GM12878 (cell line): ENCODE measurements at regions not wholly inside any gene's neighbourhood (a gene's known extent, or its start where the extent isn't known, plus 50 kb on each side); places are given as distances from the start of the nearest gene placed in this dataset.

Experiments used
- ATAC-seq: fragments of 200-7000 bp; cut with Tn5 transposase; 3 replicates; pipeline ENCODE4 v1.9.1; 2020; ENCODE audit warnings: mild to moderate bottlenecking, moderate library complexity
- BruUV-seq: library from RNA; stranded (reverse); fragments of 400-500 nt; replicated peaks from 2 replicates; lab custom pipeline; 2021; lab: Mats Ljungman, UMichigan
- CTCF ChIA-PET: fragments of 300-600 bp; sonication (Branson Sonifier 250); formaldehyde crosslinking; extraction: SDS; loops from one replicate; lab custom pipeline; 2021; ENCODE audit warnings: inconsistent platforms; lab: Yijun Ruan, JAX
- POLR2A ChIA-PET: fragments of 350-600 bp; formaldehyde crosslinking; extraction: SDS; loops from one replicate; lab custom pipeline; 2021; ENCODE audit warnings: inconsistent platforms; lab: Charles Lee
- RAD21 ChIA-PET: fragments of 300-600 bp; sonication (Branson Sonifier 250); formaldehyde crosslinking; loops from one replicate; lab custom pipeline; 2023; ENCODE audit warnings: antibody characterized with exemption; ENCODE audit not compliant: unreplicated experiment; lab: Charles Lee
- SMC1A ChIA-PET: fragments of 300-600 bp; sonication (Branson Sonifier 250); formaldehyde crosslinking; loops from one replicate; lab custom pipeline; 2023; ENCODE audit not compliant: unreplicated experiment, uncharacterized antibody; lab: Charles Lee
- DNase-seq: peaks from one replicate; pipeline ENCODE4 v3.0.0-alpha.2; 2011; ENCODE audit warnings: low read depth, low spot score
- FAIRE-seq: peaks from 3 replicates; lab custom pipeline; 2011; peaks lifted over from hg19 to GRCh38; lab: Jason Lieb, UNC
- H2AFZ ChIP-seq: 2 replicates; pipeline ENCODE4 v1.6.0; 2011; ENCODE audit warnings: low read depth, low read length, control low read depth; ENCODE audit not compliant: control insufficient read depth
- H3K27ac ChIP-seq: 2 replicates; pipeline ENCODE4 v1.5.1; 2011; ENCODE audit warnings: control low read depth; ENCODE audit not compliant: control insufficient read depth, insufficient read depth
- H3K27me3 ChIP-seq, 2 experiments: replicated peaks in 1 of 2; 2 replicates each; pipeline versions ENCODE4 v1.6.0 to v1.6.1; 2011; ENCODE audit warnings: low read length in 1 of 2; ENCODE audit not compliant: control insufficient read depth in 2 of 2, insufficient read depth in 2 of 2
- H3K36me3 ChIP-seq, 2 experiments: 2 replicates each; pipeline ENCODE4 v1.5.1; 2011; ENCODE audit warnings: low read length in 1 of 2; ENCODE audit not compliant: control insufficient read depth in 2 of 2, insufficient read depth in 2 of 2
- H3K4me1 ChIP-seq: 2 replicates; pipeline ENCODE4 v1.6.1; 2011; ENCODE audit warnings: mild to moderate bottlenecking, low read length, moderate library complexity, mixed read lengths; ENCODE audit not compliant: control insufficient read depth, insufficient read depth
- H3K4me2 ChIP-seq: 2 replicates; pipeline ENCODE4 v1.6.0; 2011; ENCODE audit warnings: control low read depth; ENCODE audit not compliant: control insufficient read depth, insufficient read depth
- H3K4me3 ChIP-seq: fragments of 200-600 bp; sonication (generic); 2 replicates; pipeline ENCODE4 v1.5.1; 2016
- H3K79me2 ChIP-seq: 2 replicates; pipeline ENCODE4 v1.6.0; 2011; ENCODE audit warnings: low read length; ENCODE audit not compliant: control insufficient read depth, insufficient read depth
- H3K9ac ChIP-seq: 2 replicates; pipeline ENCODE4 v1.8.0; 2011; ENCODE audit warnings: low read length, control low read depth, mixed read lengths; ENCODE audit not compliant: control insufficient read depth, insufficient read depth
- H3K9me3 ChIP-seq: replicated peaks from 3 replicates; pipeline ENCODE4 v1.5.1; 2011; ENCODE audit warnings: mild to moderate bottlenecking, low read length; ENCODE audit not compliant: control insufficient read depth, insufficient read depth
- H4K20me1 ChIP-seq: 2 replicates; pipeline ENCODE4 v1.6.0; 2011; ENCODE audit not compliant: control insufficient read depth, insufficient read depth
- BCL11A ChIP-seq: IDR thresholded peaks from 2 replicates; pipeline ENCODE4 v1.6.1; 2011; ENCODE audit warnings: low read depth, low read length
- BRCA1 ChIP-seq: IDR thresholded peaks from 2 replicates; pipeline ENCODE4 v1.6.1; 2011; ENCODE audit warnings: low read depth, low read length, improper control_type of control experiment
- E2F8 ChIP-seq: fragments of 450-650 bp; IDR thresholded peaks from 2 replicates; pipeline ENCODE4 v1.6.1; 2018; ENCODE audit warnings: mild to moderate bottlenecking, low read depth, moderate library complexity; ENCODE audit not compliant: partially characterized antibody
- ELK1 ChIP-seq: IDR thresholded peaks from 2 replicates; pipeline ENCODE4 v1.6.1; 2012; ENCODE audit warnings: low read depth, low read length, improper control_type of control experiment
- FOXK2 ChIP-seq: fragments of 450-650 bp; IDR thresholded peaks from 2 replicates; pipeline ENCODE4 v1.6.1; 2017; ENCODE audit warnings: mild to moderate bottlenecking, moderate library complexity
- HDAC2 ChIP-seq: fragments of 200-600 bp; sonication (generic); IDR thresholded peaks from 2 replicates; pipeline ENCODE4 v1.6.1; 2017
- IRF3 ChIP-seq: fragments of 450-650 bp; IDR thresholded peaks from 2 replicates; pipeline ENCODE4 v1.6.1; 2014; ENCODE audit warnings: mild to moderate bottlenecking
- IRF5 ChIP-seq: fragments of 450-650 bp; IDR thresholded peaks from 2 replicates; pipeline ENCODE4 v1.6.1; 2017; ENCODE audit warnings: borderline replicate concordance
- KLF5 ChIP-seq: fragments of 450-650 bp; IDR thresholded peaks from 2 replicates; pipeline ENCODE4 v1.6.1; 2014; ENCODE audit warnings: mild to moderate bottlenecking; ENCODE audit not compliant: partially characterized antibody
- LARP7 ChIP-seq: fragments of 450-650 bp; IDR thresholded peaks from 2 replicates; pipeline ENCODE4 v1.6.1; 2017; ENCODE audit warnings: mild to moderate bottlenecking
- PKNOX1 ChIP-seq: fragments of 450-650 bp; IDR thresholded peaks from 2 replicates; pipeline ENCODE4 v1.6.1; 2016; ENCODE audit warnings: mild to moderate bottlenecking
- PML ChIP-seq: IDR thresholded peaks from 2 replicates; pipeline ENCODE4 v1.6.1; 2012; ENCODE audit warnings: low read length, inconsistent platforms
- RBBP5 ChIP-seq: fragments of 200-600 bp; sonication (generic); conservative IDR thresholded peaks from 2 replicates; pipeline ENCODE4 v1.6.1; 2016
- SIX5 ChIP-seq: IDR thresholded peaks from 2 replicates; pipeline ENCODE4 v1.6.1; 2011; ENCODE audit warnings: mild to moderate bottlenecking, low read depth, low read length, moderate library complexity; ENCODE audit not compliant: severe bottlenecking
- SPI1 ChIP-seq: IDR thresholded peaks from 2 replicates; pipeline ENCODE4 v1.6.1; 2011; ENCODE audit warnings: low read depth, mild to moderate bottlenecking, low read length, moderate library complexity, borderline replicate concordance; ENCODE audit not compliant: insufficient read depth
- SUZ12 ChIP-seq: fragments of 200-600 bp; sonication (generic); IDR thresholded peaks from one replicate; pipeline ENCODE4 v1.6.1; 2018; ENCODE audit warnings: antibody characterized with exemption, mild to moderate bottlenecking; ENCODE audit not compliant: unreplicated experiment
- TBL1XR1 ChIP-seq: IDR thresholded peaks from 2 replicates; pipeline ENCODE4 v1.6.1; 2012; ENCODE audit warnings: low read depth, low read length, improper control_type of control experiment
- ZNF274 ChIP-seq: IDR thresholded peaks from one replicate; pipeline ENCODE4 v1.8.0; 2011; ENCODE audit not compliant: insufficient read length, insufficient read depth
- ZNF622 ChIP-seq: fragments of 450-650 bp; IDR thresholded peaks from 2 replicates; pipeline ENCODE4 v1.6.1; 2017; ENCODE audit warnings: mild to moderate bottlenecking, inconsistent platforms
- WGBS: methylation state at CpG from one replicate; pipeline ENCODE4 v1.1.6; 2016; ENCODE audit warnings: low lambda C conversion rate; ENCODE audit not compliant: insufficient replicate concordance, insufficient coverage; ENCODE audit errors: missing lambda C conversion rate; 5-methylcytosine and 5-hydroxymethylcytosine counted together
- in situ Hi-C: fragments of 300-500 bp; cut with MboI; formaldehyde crosslinking; loops from 9 replicates; pipeline ENCODE4 v1.14.3; 2018; ENCODE audit warnings: mixed read lengths
- intact Hi-C: fragments of 100-400 bp; cut with micrococcal nuclease; formaldehyde crosslinking; loops from one replicate; pipeline ENCODE4 v1.14.2; 2022; ENCODE audit not compliant: unreplicated experiment

GRCh38 chr4:31445526-31445925 lies 725.4 kb downstream of the PCDH7 start:
- ChIA-PET CTCF (no interaction called here), SMC1A (interaction anchor here (0.9 kb wide), 1 partner anchor 14 kb away, joined by 3 read pairs; no protein-coding TSS in a partner anchor), POLR2A (no interaction called here), RAD21 (no interaction called here)
- no peak overlapping the region for H3K4me2 ChIP-seq
- H3K27ac ChIP-seq, result no peak overlapping the region
- BruUV-seq, result no TSS peak
- H3K79me2 ChIP-seq, result no peaks in the 10 kb centered on the region
- H3K9me3 ChIP-seq, result no peaks in the 10 kb centered on the region
- no peaks in the 10 kb centered on the region for H4K20me1 ChIP-seq
- H3K9ac ChIP-seq, result no peak overlapping the region
- intact Hi-C loops (no loop called here), in situ Hi-C loops (no loop called here)
- no peaks in the 10 kb centered on the region for H3K36me3 ChIP-seq
- H3K4me1 ChIP-seq, result no peaks in the 10 kb centered on the region
- DNase-seq (no peak), ATAC-seq (no peak), FAIRE-seq (no peak)
- H3K4me3 ChIP-seq, result no peak overlapping the region
- H2AFZ ChIP-seq, result no peak overlapping the region
- WGBS, result 19% methylated on average over 3 of the region's 3 CpGs
- H3K27me3 ChIP-seq, result no peaks in the 10 kb centered on the region
- no peak for TF ChIP-seq RBBP5
- TF ChIP-seq TBL1XR1, result no peak
- no peak for TF ChIP-seq SUZ12
- no peak for TF ChIP-seq ZNF622
- no peak for TF ChIP-seq HDAC2
- TF ChIP-seq PML, result no peak
- TF ChIP-seq BCL11A, result no peak
- no peak for TF ChIP-seq PKNOX1
- no peak for TF ChIP-seq ELK1
- TF ChIP-seq SIX5, result no peak
- no peak for TF ChIP-seq BRCA1
- no peak for TF ChIP-seq IRF5
- no peak for TF ChIP-seq ZNF274
- TF ChIP-seq SPI1, result no peak
- TF ChIP-seq LARP7, result no peak
- no peak for TF ChIP-seq E2F8
- no peak for TF ChIP-seq IRF3
- TF ChIP-seq FOXK2, result no peak
- no peak for TF ChIP-seq KLF5
